ENCODE measurements at regions not wholly inside any gene's neighbourhood (a gene's known extent, or its start where the extent isn't known, plus 50 kb on each side); places are given as distances from the start of the nearest gene placed in this dataset.

- no peak for TF ChIP-seq CTCF (IDR thresholded peaks at IDR 0.05)
- TF ChIP-seq POLR2AphosphoS5 (IDR thresholded peaks at IDR 0.05), result no peak
- no peak for TF ChIP-seq POLR2A (IDR thresholded peaks at IDR 0.05)
Observed at GRCh38 chr10:131681122-131681521, 219.7 kb upstream of the PPP2R2D start.
